ENCODE measurements at regions not wholly inside any gene's neighbourhood (a gene's known extent, or its start where the extent isn't known, plus 50 kb on each side); places are given as distances from the start of the nearest gene placed in this dataset.

- TF ChIP-seq, protein P1, sequence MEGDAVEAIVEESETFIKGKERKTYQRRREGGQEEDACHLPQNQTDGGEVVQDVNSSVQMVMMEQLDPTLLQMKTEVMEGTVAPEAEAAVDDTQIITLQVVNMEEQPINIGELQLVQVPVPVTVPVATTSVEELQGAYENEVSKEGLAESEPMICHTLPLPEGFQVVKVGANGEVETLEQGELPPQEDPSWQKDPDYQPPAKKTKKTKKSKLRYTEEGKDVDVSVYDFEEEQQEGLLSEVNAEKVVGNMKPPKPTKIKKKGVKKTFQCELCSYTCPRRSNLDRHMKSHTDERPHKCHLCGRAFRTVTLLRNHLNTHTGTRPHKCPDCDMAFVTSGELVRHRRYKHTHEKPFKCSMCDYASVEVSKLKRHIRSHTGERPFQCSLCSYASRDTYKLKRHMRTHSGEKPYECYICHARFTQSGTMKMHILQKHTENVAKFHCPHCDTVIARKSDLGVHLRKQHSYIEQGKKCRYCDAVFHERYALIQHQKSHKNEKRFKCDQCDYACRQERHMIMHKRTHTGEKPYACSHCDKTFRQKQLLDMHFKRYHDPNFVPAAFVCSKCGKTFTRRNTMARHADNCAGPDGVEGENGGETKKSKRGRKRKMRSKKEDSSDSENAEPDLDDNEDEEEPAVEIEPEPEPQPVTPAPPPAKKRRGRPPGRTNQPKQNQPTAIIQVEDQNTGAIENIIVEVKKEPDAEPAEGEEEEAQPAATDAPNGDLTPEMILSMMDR (IDR thresholded peaks at IDR 0.05), result no peak
- no peak overlapping the region for H3K4me3 Mint-ChIP-seq
- no peak overlapping the region for H3K27ac Mint-ChIP-seq
- H3K9me3 Mint-ChIP-seq, result peaks cover 46% of the 10 kb centered on the region
- H3K36me3 Mint-ChIP-seq (ENCODE audit: low read depth), result peaks cover 6% of the 10 kb centered on the region
- H3K4me1 Mint-ChIP-seq, result no peaks in the 10 kb centered on the region
- no peaks in the 10 kb centered on the region for H3K27me3 Mint-ChIP-seq (ENCODE audit: low read depth, poor library complexity)
- no peak for DNase-seq
These were observed 109.2 kb upstream of the TRIM24 start for GRCh38 chr7:138350701-138351357.

DNA sequence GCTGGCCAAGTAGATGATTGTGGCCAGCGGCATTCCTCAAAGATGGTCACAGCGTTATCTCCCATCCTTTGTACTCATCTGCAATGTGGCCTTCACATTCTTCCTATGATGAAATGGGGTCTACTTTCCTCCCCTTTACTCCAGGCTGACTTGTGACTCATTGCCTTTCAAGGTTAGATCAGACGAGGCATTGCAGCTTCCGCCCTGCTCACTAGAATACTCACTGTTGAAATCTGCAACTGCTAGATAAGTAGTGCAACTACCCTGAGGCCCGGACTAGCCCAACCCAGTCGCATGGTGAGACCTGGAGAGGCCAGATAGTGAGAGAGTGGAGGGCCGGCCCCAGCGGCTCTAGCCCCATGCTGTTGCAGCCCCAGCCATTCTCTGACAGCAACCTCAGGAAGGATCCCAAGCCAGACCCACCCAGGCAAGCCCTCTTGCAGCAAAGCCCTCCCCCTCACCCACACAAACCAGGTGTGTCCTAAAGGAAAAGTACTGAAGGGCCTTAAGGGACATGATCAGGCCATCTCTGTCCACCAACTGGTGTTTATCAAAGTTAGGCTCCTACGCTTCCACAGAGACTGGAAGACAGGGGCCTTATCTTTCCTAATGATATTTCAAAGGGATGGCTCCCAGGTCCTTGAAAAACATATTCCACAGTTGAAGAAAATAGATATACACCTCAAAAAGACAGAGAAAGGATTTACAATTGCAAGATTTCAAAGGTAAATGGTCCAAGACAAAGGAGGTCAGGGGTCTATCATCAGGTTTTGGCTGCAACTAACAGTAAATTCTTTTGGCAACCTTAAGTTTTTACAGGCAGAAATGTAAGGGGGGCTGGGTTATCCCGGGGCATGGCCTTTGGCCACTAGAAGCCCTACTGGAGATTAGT is 107.2 kb upstream of the TRIM24 start:
- no peak for DNase-seq
- Mint-ChIP-seq H3K36me3 (ENCODE audit: low read depth) (peaks cover 6% of the 10 kb centered on the region), H3K4me3 (no peak overlapping the region), H3K27me3 (ENCODE audit: low read depth, poor library complexity) (no peaks in the 10 kb centered on the region), H3K27ac (no peak overlapping the region), H3K4me1 (no peaks in the 10 kb centered on the region), H3K9me3 (peaks cover 28% of the 10 kb centered on the region)
- TF ChIP-seq, protein P1 (IDR thresholded peaks at IDR 0.05), result no peak

DNA sequence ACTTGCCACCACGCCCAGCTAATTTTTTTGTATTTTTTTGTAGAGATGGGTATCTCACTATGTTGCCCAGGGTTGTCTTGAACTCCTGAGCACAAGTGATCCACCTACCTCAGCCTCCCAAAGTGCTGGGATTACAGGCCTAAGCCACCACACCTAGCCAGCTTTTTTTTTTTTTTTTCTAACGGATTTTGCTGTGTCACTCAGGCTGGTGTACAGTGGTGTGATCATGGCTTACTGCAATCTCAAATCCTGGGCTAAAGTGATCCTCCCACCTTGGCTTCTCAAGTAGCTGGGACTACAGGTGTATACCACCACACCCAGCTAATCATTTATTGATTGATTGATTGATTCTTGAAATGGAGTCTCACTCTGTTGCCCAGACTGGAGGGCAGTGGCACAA is 106.0 kb upstream of the TRIM24 start:
- H3K4me1 Mint-ChIP-seq, result no peaks in the 10 kb centered on the region
- no peak for DNase-seq
- peaks cover 19% of the 10 kb centered on the region for H3K9me3 Mint-ChIP-seq
- no peak overlapping the region for H3K4me3 Mint-ChIP-seq
- H3K27me3 Mint-ChIP-seq (ENCODE audit: low read depth, poor library complexity), result no peaks in the 10 kb centered on the region
- TF ChIP-seq, protein P1 (IDR thresholded peaks at IDR 0.05), result no peak
- peaks cover 6% of the 10 kb centered on the region for H3K36me3 Mint-ChIP-seq (ENCODE audit: low read depth)
- H3K27ac Mint-ChIP-seq, result no peak overlapping the region

DNA sequence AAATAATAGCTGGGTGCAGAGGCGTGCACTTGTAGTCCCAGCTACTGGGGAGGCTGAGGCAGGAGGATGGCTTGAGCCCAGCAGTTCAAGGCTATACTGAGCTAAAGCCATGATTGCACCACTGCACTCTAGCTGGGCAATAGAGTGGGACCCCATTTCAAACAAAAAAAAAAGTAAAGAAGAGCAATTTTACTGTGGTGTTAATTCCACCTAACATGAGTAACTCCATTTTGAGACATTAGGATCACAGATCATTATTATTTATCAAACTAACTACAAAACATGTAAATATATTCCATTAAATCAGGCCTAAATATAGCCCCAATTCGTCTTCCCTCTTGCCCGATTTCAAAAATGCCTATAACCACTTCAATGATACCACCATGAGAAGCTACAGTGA is 104.8 kb upstream of the TRIM24 start:
- TF ChIP-seq, protein P1 (IDR thresholded peaks at IDR 0.05), result no peak
- Mint-ChIP-seq H3K27me3 (ENCODE audit: low read depth, poor library complexity) (no peaks in the 10 kb centered on the region), H3K4me3 (no peak overlapping the region), H3K36me3 (ENCODE audit: low read depth) (peaks cover 6% of the 10 kb centered on the region), H3K27ac (no peak overlapping the region), H3K4me1 (peaks cover 10% of the 10 kb centered on the region), H3K9me3 (peaks cover 19% of the 10 kb centered on the region)
- no peak for DNase-seq

- Mint-ChIP-seq H3K27me3 (ENCODE audit: low read depth, poor library complexity) (no peaks in the 10 kb centered on the region), H3K27ac (no peak overlapping the region), H3K4me1 (peaks cover 16% of the 10 kb centered on the region), H3K9me3 (peaks cover 11% of the 10 kb centered on the region), H3K4me3 (no peak overlapping the region), H3K36me3 (ENCODE audit: low read depth) (no peaks in the 10 kb centered on the region)
- TF ChIP-seq, protein P1 (IDR thresholded peaks at IDR 0.05), result no peak
- no peak for DNase-seq
These were observed 101.2 kb upstream of the TRIM24 start for GRCh38 chr7:138358850-138359341.

Data from nephron progenitor cell (in vitro differentiated cells).